HCT116 (cell line): ENCODE measurements at regions not wholly inside any gene's neighbourhood (a gene's known extent, or its start where the extent isn't known, plus 50 kb on each side); places are given as distances from the start of the nearest gene placed in this dataset.

ENCODE experiments used
- CTCF ChIP-seq, 3 experiments: fragments of 200-600 bp in 1 of 3; sonication (generic) in 1 of 3; IDR thresholded peaks in 2 of 3; conservative IDR thresholded peaks in 1 of 3; 2 replicates each; pipeline ENCODE4 v1.5.1; 2012 to 2017; ENCODE audit warnings: low read depth in 2 of 3, low read length in 2 of 3, antibody characterized with exemption in 1 of 3, borderline replicate concordance in 1 of 3, control low read depth in 1 of 3, mild to moderate bottlenecking in 1 of 3, mixed read lengths in 1 of 3, mixed run types in 1 of 3, moderate library complexity in 1 of 3; ENCODE audit not compliant: insufficient read depth in 1 of 3
- ELF1 ChIP-seq: IDR thresholded peaks from 2 replicates; pipeline ENCODE4 v1.6.1; 2012; ENCODE audit warnings: low read depth, borderline replicate concordance
- POLR2A ChIP-seq: IDR thresholded peaks from 2 replicates; pipeline ENCODE4 v1.7.0; 2011; ENCODE audit warnings: borderline replicate concordance; ENCODE audit not compliant: insufficient read depth, insufficient read length; ENCODE audit errors: extremely low read depth
- POLR2AphosphoS5 ChIP-seq: IDR thresholded peaks from 2 replicates; pipeline ENCODE4 v1.6.1; 2011; ENCODE audit warnings: mild to moderate bottlenecking, low read depth, low read length, moderate library complexity
- REST ChIP-seq: IDR thresholded peaks from 2 replicates; pipeline ENCODE4 v1.6.1; 2012; ENCODE audit warnings: low read depth
- SP1 ChIP-seq: IDR thresholded peaks from 2 replicates; pipeline ENCODE4 v1.6.1; 2012; ENCODE audit warnings: low read depth

- TF ChIP-seq REST (no peak), CTCF (IDR thresholded peaks at IDR 0.05 in 2 of 3, conservative IDR thresholded peaks at IDR 0.05 in 1 of 3; ENCODE audit: borderline replicate concordance in 1 of 3, insufficient read depth in 1 of 3, low read depth in 2 of 3, low read length in 2 of 3) (no peak), POLR2AphosphoS5 (no peak), ELF1 (no peak), POLR2A (no peak), SP1 (no peak)
Measured at GRCh38 chr7:115522174-115522573, 508.4 kb downstream of the TFEC start.
